H1 (cell line): ENCODE measurements at regions not wholly inside any gene's neighbourhood (a gene's known extent, or its start where the extent isn't known, plus 50 kb on each side); places are given as distances from the start of the nearest gene placed in this dataset.

Source experiments
- CTCF ChIA-PET: fragments of 300-600 bp; sonication (Branson Sonifier 250); formaldehyde crosslinking; loops from one replicate; lab custom pipeline; 2021; ENCODE audit not compliant: partially characterized antibody; lab: Charles Lee
- POLR2A ChIA-PET: fragments of 300-600 bp; sonication (Branson Sonifier 250); formaldehyde crosslinking; loops from one replicate; lab custom pipeline; 2021; ENCODE audit warnings: inconsistent platforms; ENCODE audit not compliant: partially characterized antibody; lab: Charles Lee
- DNase-seq, 2 experiments: peaks; one replicate each; pipeline versions ENCODE4 v3.0.0 to v3.0.0-alpha.2; 2010 to 2022; ENCODE audit warnings: low spot score in 2 of 2, low read depth in 1 of 2, mixed read lengths in 1 of 2
- FAIRE-seq: peaks from 2 replicates; lab custom pipeline; 2011; peaks lifted over from hg19 to GRCh38; lab: Jason Lieb, UNC
- H2AFZ ChIP-seq: 2 replicates; pipeline ENCODE4 v1.8.1; 2012; ENCODE audit warnings: low read length, inconsistent platforms
- H2AK5ac ChIP-seq: 2 replicates; pipeline ENCODE4 v1.6.1; 2013; ENCODE audit warnings: low read depth, low read length
- H2BK120ac ChIP-seq: replicated peaks from 2 replicates; pipeline ENCODE3; 2013; ENCODE audit warnings: low read depth, low read length, inconsistent platforms
- H2BK12ac ChIP-seq: 2 replicates; pipeline ENCODE4 v1.6.1; 2013; ENCODE audit warnings: low read depth, low read length
- H2BK15ac ChIP-seq: 2 replicates; pipeline ENCODE4 v1.6.1; 2013; ENCODE audit warnings: low read length
- H2BK20ac ChIP-seq: 2 replicates; pipeline ENCODE4 v1.6.1; 2013; ENCODE audit warnings: low read length
- H2BK5ac ChIP-seq: 2 replicates; pipeline ENCODE4 v1.6.1; 2013; ENCODE audit warnings: low read depth, low read length
- H3K14ac ChIP-seq: 2 replicates; pipeline ENCODE4 v1.6.1; 2013; ENCODE audit warnings: inconsistent platforms; ENCODE audit not compliant: insufficient read length
- H3K18ac ChIP-seq: 2 replicates; pipeline ENCODE4 v1.6.1; 2013; ENCODE audit warnings: low read length; ENCODE audit errors: extremely low read depth
- H3K23ac ChIP-seq: 2 replicates; pipeline ENCODE4 v1.6.1; 2013; ENCODE audit warnings: inconsistent platforms; ENCODE audit not compliant: insufficient read length
- H3K23me2 ChIP-seq: 2 replicates; pipeline ENCODE4 v1.6.1; 2013; ENCODE audit warnings: low read depth, low read length
- H3K27ac ChIP-seq: 2 replicates; pipeline ENCODE4 v1.6.1; 2011; ENCODE audit warnings: low read depth, low read length, inconsistent platforms
- H3K27me3 ChIP-seq, 4 experiments: replicated peaks in 1 of 4; 1 replicate in 1 of 4; 2 replicates in 3 of 4; pipeline versions ENCODE4 v1.6.1 to v1.8.1; 2011 to 2013; ENCODE audit warnings: low read length in 3 of 4, mild to moderate bottlenecking in 3 of 4, inconsistent platforms in 2 of 4, mixed read lengths in 2 of 4, moderate library complexity in 1 of 4; ENCODE audit not compliant: control insufficient read depth in 3 of 4, insufficient read depth in 3 of 4; ENCODE audit errors: extremely low read depth in 1 of 4
- H3K36me3 ChIP-seq, 4 experiments: 2 replicates each; pipeline versions ENCODE4 v1.6.1 to v1.8.1; 2011 to 2013; ENCODE audit warnings: mild to moderate bottlenecking in 4 of 4, low read length in 3 of 4, moderate library complexity in 2 of 4, control low read depth in 1 of 4, inconsistent platforms in 1 of 4; ENCODE audit not compliant: insufficient read depth in 4 of 4, control insufficient read depth in 2 of 4
- H3K4ac ChIP-seq: replicated peaks from 2 replicates; pipeline ENCODE3; 2013; ENCODE audit warnings: low read length, low read depth, mixed read lengths, inconsistent platforms; ENCODE audit not compliant: insufficient read length
- H3K4me1 ChIP-seq, 4 experiments: replicated peaks in 1 of 4; 1 replicate in 1 of 4; 2 replicates in 3 of 4; pipeline versions ENCODE4 v1.6.1 to v1.8.1; 2011 to 2013; ENCODE audit warnings: low read length in 3 of 4, inconsistent platforms in 2 of 4, mixed read lengths in 1 of 4; ENCODE audit not compliant: insufficient read depth in 4 of 4, control insufficient read depth in 3 of 4
- H3K4me2 ChIP-seq, 2 experiments: 2 replicates each; pipeline versions ENCODE4 v1.6.1 to v1.8.1; 2011 to 2013; ENCODE audit warnings: low read depth in 2 of 2, low read length in 2 of 2, control low read depth in 1 of 2, inconsistent platforms in 1 of 2, mild to moderate bottlenecking in 1 of 2; ENCODE audit not compliant: insufficient read depth in 1 of 2
- H3K4me3 ChIP-seq, 4 experiments: fragments of 200-600, 300-600 bp in 1 of 4; sonication (generic), shearing (Covaris generic), sonication (Bioruptor Twin) in 1 of 4; 2 replicates each; pipeline versions ENCODE4 v1.5.1 to v1.8.1; 2011 to 2016; ENCODE audit warnings: low read length in 4 of 4, low read depth in 3 of 4, control low read depth in 2 of 4, inconsistent platforms in 2 of 4, mild to moderate bottlenecking in 2 of 4, mixed read lengths in 1 of 4, moderate library complexity in 1 of 4; ENCODE audit not compliant: insufficient read depth in 2 of 4; ENCODE audit errors: extremely low read depth in 1 of 4
- H3K56ac ChIP-seq: replicated peaks from 2 replicates; pipeline ENCODE3; 2013; ENCODE audit warnings: low read depth, mild to moderate bottlenecking, mixed read lengths, low read length, inconsistent platforms; ENCODE audit not compliant: insufficient read length
- H3K79me1 ChIP-seq: 2 replicates; pipeline ENCODE4 v1.6.1; 2013; ENCODE audit warnings: low read depth, low read length, control low read depth
- H3K79me2 ChIP-seq, 2 experiments: 2 replicates each; pipeline versions ENCODE4 v1.6.1 to v1.8.1; 2012 to 2013; ENCODE audit warnings: low read length in 2 of 2, mild to moderate bottlenecking in 2 of 2, inconsistent platforms in 1 of 2; ENCODE audit not compliant: insufficient read depth in 2 of 2, control insufficient read depth in 1 of 2
- H3K9ac ChIP-seq, 4 experiments: replicated peaks in 1 of 4; 1 replicate in 1 of 4; 2 replicates in 3 of 4; pipeline versions ENCODE4 v1.6.1 to v1.8.1; 2011 to 2013; ENCODE audit warnings: low read depth in 3 of 4, low read length in 3 of 4, control low read depth in 2 of 4, mild to moderate bottlenecking in 2 of 4, moderate library complexity in 2 of 4, inconsistent platforms in 1 of 4; ENCODE audit errors: extremely low read depth in 1 of 4
- H3K9me3 ChIP-seq, 2 experiments: 2 replicates each; pipeline versions ENCODE4 v1.6.1 to v1.8.1; 2012 to 2013; ENCODE audit warnings: mild to moderate bottlenecking in 2 of 2, moderate library complexity in 2 of 2, control low read depth in 1 of 2, inconsistent platforms in 1 of 2, low read depth in 1 of 2, low read length in 1 of 2, mixed read lengths in 1 of 2; ENCODE audit not compliant: insufficient read depth in 2 of 2
- H4K20me1 ChIP-seq, 2 experiments: replicated peaks in 1 of 2; 2 replicates each; pipeline versions ENCODE3 to v1.8.1; 2011 to 2013; ENCODE audit warnings: inconsistent platforms in 2 of 2, low read length in 2 of 2, mild to moderate bottlenecking in 1 of 2; ENCODE audit not compliant: insufficient read depth in 2 of 2, control insufficient read depth in 1 of 2
- H4K5ac ChIP-seq: 2 replicates; pipeline ENCODE4 v1.6.1; 2013; ENCODE audit warnings: low read length, low read depth, mixed read lengths, inconsistent platforms; ENCODE audit not compliant: insufficient read length
- H4K8ac ChIP-seq: 2 replicates; pipeline ENCODE4 v1.8.0; 2013; ENCODE audit warnings: mild to moderate bottlenecking, moderate library complexity, low read length, inconsistent platforms; ENCODE audit not compliant: insufficient read depth; ENCODE audit errors: extremely low read depth
- H4K91ac ChIP-seq: replicated peaks from 2 replicates; pipeline ENCODE3; 2013; ENCODE audit warnings: low read length, mixed read lengths, inconsistent platforms; ENCODE audit not compliant: insufficient read length
- BACH1 ChIP-seq: IDR thresholded peaks from 2 replicates; pipeline ENCODE4 v1.6.1; 2012; ENCODE audit warnings: low read length, improper control_type of control experiment
- BCL11A ChIP-seq, 2 experiments: IDR thresholded peaks; one replicate each; pipeline ENCODE4 v1.6.1; 2011; ENCODE audit warnings: low read depth in 2 of 2, low read length in 2 of 2, mild to moderate bottlenecking in 2 of 2
- CHD1 ChIP-seq: IDR thresholded peaks from 2 replicates; pipeline ENCODE4 v1.6.1; 2012; ENCODE audit warnings: low read depth, low read length, improper control_type of control experiment
- EP300 ChIP-seq, 2 experiments: IDR thresholded peaks; 1 replicate in 1 of 2; 2 replicates in 1 of 2; pipeline ENCODE4 v1.6.1; 2011 to 2012; ENCODE audit warnings: low read depth in 2 of 2, low read length in 2 of 2, mild to moderate bottlenecking in 2 of 2, borderline replicate concordance in 1 of 2, inconsistent platforms in 1 of 2, moderate library complexity in 1 of 2
- EZH2 ChIP-seq: fragments of 200-600 bp; sonication (generic); IDR thresholded peaks from 2 replicates; pipeline ENCODE4 v1.7.1; 2012; ENCODE audit warnings: low read depth, mild to moderate bottlenecking, moderate library complexity, low read length, inconsistent platforms; ENCODE audit not compliant: severe bottlenecking
- GABPA ChIP-seq: IDR thresholded peaks from 2 replicates; pipeline ENCODE4 v1.6.1; 2011; ENCODE audit warnings: mild to moderate bottlenecking, low read length, moderate library complexity, borderline replicate concordance; ENCODE audit not compliant: insufficient read depth
- MAFK ChIP-seq: IDR thresholded peaks from 2 replicates; pipeline ENCODE4 v1.6.1; 2012; ENCODE audit warnings: low read depth, mild to moderate bottlenecking, improper control_type of control experiment, low read length
- NRF1 ChIP-seq: IDR thresholded peaks from 2 replicates; pipeline ENCODE4 v1.6.1; 2011; ENCODE audit warnings: mild to moderate bottlenecking, low read depth, low read length, improper control_type of control experiment
- POLR2AphosphoS5 ChIP-seq: IDR thresholded peaks from 2 replicates; pipeline ENCODE4 v1.6.1; 2011; ENCODE audit warnings: low read depth, low read length
- RAD21 ChIP-seq, 2 experiments: IDR thresholded peaks in 1 of 2; conservative IDR thresholded peaks in 1 of 2; 2 replicates each; pipeline ENCODE4 v1.6.1; 2011; ENCODE audit warnings: low read depth in 2 of 2, low read length in 2 of 2, improper control_type of control experiment in 1 of 2, inconsistent platforms in 1 of 2, mild to moderate bottlenecking in 1 of 2, moderate library complexity in 1 of 2
- RNF2 ChIP-seq: fragments of 200-900, 300-1000 bp; sonication (generic); IDR thresholded peaks from 2 replicates; pipeline ENCODE4 v1.7.1; 2016; ENCODE audit warnings: borderline replicate concordance, low read depth, mild to moderate bottlenecking, antibody characterized with exemption, low read length; ENCODE audit not compliant: poor library complexity, severe bottlenecking; ENCODE audit errors: missing control alignments
- SP4 ChIP-seq: IDR thresholded peaks from 2 replicates; pipeline ENCODE4 v1.6.1; 2012; ENCODE audit warnings: low read length, inconsistent platforms
- ZNF274 ChIP-seq: IDR thresholded peaks from 2 replicates; pipeline ENCODE4 v1.7.0; 2012; ENCODE audit warnings: low read length, borderline replicate concordance; ENCODE audit errors: extremely low read depth
- WGBS, 2 experiments: shearing (Covaris generic) in 1 of 2; methylation state at CpG; one replicate each; pipeline versions ENCODE4 v1.1.6 to v1.1.7; 2013 to 2015; ENCODE audit warnings: low lambda C conversion rate in 2 of 2, mixed read lengths in 2 of 2, inconsistent platforms in 1 of 2, low coverage in 1 of 2, missing lambda C conversion rate in 1 of 2; ENCODE audit not compliant: insufficient replicate concordance in 2 of 2, insufficient coverage in 1 of 2, insufficient read length in 1 of 2; ENCODE audit errors: extremely low coverage in 1 of 2, missing lambda C conversion rate in 1 of 2; 5-methylcytosine and 5-hydroxymethylcytosine counted together

GRCh38 chr1:34361121-34361520 is 184.4 kb downstream of the C1orf94 start:
- Histone ChIP-seq H3K4ac (no peak overlapping the region), H3K4me3 (no peak overlapping the region), H2BK20ac (no peak overlapping the region), H3K9me3 (peaks cover 0 to 4% of the 10 kb centered on the region in 2 experiments; a peak in 1 of 4 replicates), H4K20me1 (no peaks in the 10 kb centered on the region), H3K27me3 (no peaks in the 10 kb centered on the region; a peak in 1 of 7 replicates), H3K27ac (no peak overlapping the region), H3K9ac (no peak overlapping the region), H3K4me2 (no peak overlapping the region), H4K5ac (no peak overlapping the region), H3K79me1 (no peaks in the 10 kb centered on the region), H3K23me2 (no peaks in the 10 kb centered on the region), H2BK5ac (no peak overlapping the region), H3K4me1 (no peaks in the 10 kb centered on the region), H3K36me3 (no peaks in the 10 kb centered on the region), H3K18ac (no peak overlapping the region), H2AFZ (no peak overlapping the region), H3K79me2 (no peaks in the 10 kb centered on the region), H2BK15ac (no peak overlapping the region), H4K91ac (no peak overlapping the region), H2BK12ac (no peak overlapping the region), H4K8ac (no peak overlapping the region), H3K14ac (no peak overlapping the region), H3K56ac (no peak overlapping the region), H3K23ac (no peak overlapping the region), H2AK5ac (no peak overlapping the region), H2BK120ac (no peak overlapping the region)
- ChIA-PET CTCF (interaction anchor here (0.5 to 1.5 kb wide), 2 partner anchors 9 to 202 kb away, joined by 3 read pairs; no protein-coding TSS in a partner anchor), POLR2A (interaction anchor here (1.6 kb wide), 1 partner anchor 10 kb away, joined by 3 read pairs; no protein-coding TSS in a partner anchor)
- FAIRE-seq (no peak), DNase-seq (peak in 1 of 2 experiments; percentile 8)
- WGBS, 2 experiments, result 89% methylated on average over 3 of the region's 3 CpGs; no CpG with 5 or more reads in 1 of the 2 experiments
- no peak for TF ChIP-seq RAD21 (IDR thresholded peaks at IDR 0.05 in 1 of 2, conservative IDR thresholded peaks at IDR 0.05 in 1 of 2; ENCODE audit: low read depth in 2 of 2, low read length in 2 of 2)
- TF ChIP-seq GABPA, result no peak
- no peak for TF ChIP-seq EZH2
- TF ChIP-seq ZNF274, result no peak
- TF ChIP-seq MAFK, result no peak
- no peak for TF ChIP-seq BACH1
- no peak for TF ChIP-seq SP4
- no peak for TF ChIP-seq NRF1
- no peak for TF ChIP-seq CHD1
- no peak for TF ChIP-seq POLR2AphosphoS5
- no peak for TF ChIP-seq RNF2
- TF ChIP-seq EP300 (IDR thresholded peaks at IDR 0.05; ENCODE audit: borderline replicate concordance in 1 of 2, low read depth in 2 of 2, low read length in 2 of 2), result no peak
- TF ChIP-seq BCL11A (IDR thresholded peaks at IDR 0.05; ENCODE audit: low read depth in 2 of 2, low read length in 2 of 2), result no peak
